IPS-18c (cell line): ENCODE measurements at regions not wholly inside any gene's neighbourhood (a gene's known extent, or its start where the extent isn't known, plus 50 kb on each side); places are given as distances from the start of the nearest gene placed in this dataset.

Experiments
- H3K4me3 ChIP-seq: 2 replicates; pipeline ENCODE4 v1.7.0; 2013; ENCODE audit warnings: low read depth, mild to moderate bottlenecking, low read length, moderate library complexity; ENCODE audit not compliant: insufficient read depth
- H3K9me3 ChIP-seq: one replicate; pipeline ENCODE4 v1.6.1; 2013; ENCODE audit warnings: mild to moderate bottlenecking, low read length, moderate library complexity; ENCODE audit not compliant: control insufficient read depth, insufficient read depth

DNA sequence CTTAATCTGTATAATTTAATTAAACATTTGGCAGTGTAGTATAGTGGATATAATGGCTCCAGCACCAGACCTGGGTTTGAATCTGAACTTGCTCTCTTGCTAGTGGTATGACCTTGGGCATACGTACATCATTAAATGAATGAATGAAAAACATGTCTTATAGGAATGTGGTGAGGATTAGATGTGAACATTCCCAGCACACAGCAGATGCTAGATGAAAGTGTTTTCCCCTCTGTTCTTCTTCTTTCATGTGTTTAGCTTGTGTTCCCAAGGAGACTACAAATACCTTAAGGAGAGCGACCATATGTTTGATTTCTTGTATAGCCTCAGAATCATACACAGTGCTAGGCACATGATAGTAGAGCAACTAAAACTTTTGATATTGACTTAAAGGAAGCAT lies 56.5 kb downstream of the CT47B1 start:
- Histone ChIP-seq H3K9me3 (no peaks in the 10 kb centered on the region), H3K4me3 (no peak overlapping the region)

DNA sequence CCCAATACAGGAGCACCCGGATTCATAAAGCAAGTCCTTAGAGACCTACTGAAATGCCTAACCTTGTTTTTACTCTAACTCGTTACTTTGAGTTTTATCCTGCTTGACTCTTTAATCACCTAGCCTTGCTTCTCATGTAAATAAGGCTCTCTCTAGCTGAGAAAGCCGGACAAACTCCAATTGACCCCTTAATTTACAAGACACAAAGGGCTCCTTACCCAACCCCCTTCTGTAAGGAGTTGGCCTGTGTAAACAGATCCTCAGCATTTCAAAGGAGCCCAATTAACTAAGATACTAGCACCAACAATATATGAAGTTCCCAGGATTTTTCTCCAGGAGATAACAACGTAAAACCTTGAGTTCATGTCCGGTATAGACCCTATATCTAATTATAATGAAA lies 61.7 kb downstream of the CT47B1 start:
- Histone ChIP-seq H3K4me3 (no peak overlapping the region), H3K9me3 (peaks cover 12% of the 10 kb centered on the region)

DNA sequence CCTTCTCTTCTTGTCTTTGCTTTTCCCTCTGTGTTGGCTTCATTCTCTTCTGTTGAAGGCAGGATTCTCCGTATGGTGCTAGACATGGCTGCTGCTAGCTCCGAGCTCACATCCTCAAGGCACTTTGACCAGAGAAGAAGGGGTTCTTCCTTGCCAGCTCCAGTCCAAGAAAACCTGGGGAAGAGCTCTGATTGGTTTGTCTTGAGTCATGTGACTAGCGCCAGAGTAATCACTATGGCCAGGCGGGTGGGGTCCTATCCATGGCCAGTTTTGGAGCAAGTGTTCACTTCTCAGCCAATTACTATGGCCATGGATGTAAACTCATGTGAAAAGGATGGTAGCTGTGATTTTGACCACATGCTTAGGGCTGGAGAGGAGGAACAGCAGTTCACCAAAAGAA lies 74.2 kb downstream of the CT47B1 start:
- H3K4me3 ChIP-seq = no peak overlapping the region
- peaks cover 5% of the 10 kb centered on the region for H3K9me3 ChIP-seq

DNA sequence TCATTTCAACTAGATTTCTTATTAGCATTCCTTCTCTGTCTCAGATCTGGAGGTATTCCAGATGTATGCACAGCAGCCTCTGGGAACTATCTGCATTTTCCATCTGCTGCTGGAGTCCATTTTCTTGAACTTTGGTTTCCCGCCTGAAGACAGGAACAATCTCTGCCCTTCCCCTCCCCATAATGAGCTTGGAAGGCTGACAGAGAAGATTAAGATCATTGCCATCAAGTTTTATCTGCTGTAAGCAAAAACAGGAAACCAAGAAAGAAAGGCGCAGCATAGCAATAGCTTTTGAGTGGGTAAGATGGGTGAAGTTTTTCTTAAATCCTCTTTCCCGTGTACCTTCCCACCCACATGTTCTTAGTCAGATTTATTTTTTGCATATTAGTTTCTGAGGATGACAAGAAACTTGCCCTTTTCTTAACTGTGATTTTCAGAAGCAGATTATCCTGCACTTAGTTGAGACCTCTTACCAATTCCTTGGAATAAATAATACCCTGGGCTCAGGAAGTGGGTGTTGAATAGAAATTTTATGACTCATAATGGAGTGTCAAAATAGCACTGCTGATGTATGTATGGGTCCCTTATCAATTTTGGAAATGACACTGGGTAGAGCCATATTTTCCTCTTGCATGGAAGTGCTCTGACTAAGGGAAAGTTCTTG lies 78.3 kb downstream of the CT47B1 start:
- Histone ChIP-seq H3K4me3 (no peak overlapping the region), H3K9me3 (peaks cover 2% of the 10 kb centered on the region)

DNA sequence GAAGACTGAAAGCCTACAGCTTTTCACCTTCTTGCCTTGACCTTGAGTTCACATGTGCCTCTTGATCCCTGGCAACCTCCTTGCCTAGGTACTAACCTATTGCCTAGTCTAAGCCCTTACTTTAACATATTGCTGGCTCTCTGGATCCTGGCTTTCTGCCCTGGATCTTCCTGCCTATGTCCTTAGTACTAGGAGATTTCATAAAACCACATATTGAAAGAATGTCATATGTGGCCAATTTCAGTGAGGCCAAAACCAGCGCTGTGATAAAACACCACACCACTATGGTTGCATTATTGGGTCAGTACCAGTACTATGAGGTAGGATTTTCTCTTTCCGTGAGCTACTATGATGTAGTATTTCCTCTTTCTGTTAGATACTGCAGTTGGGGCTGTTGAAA lies 80.4 kb downstream of the CT47B1 start:
- peaks cover 2% of the 10 kb centered on the region for H3K9me3 ChIP-seq
- H3K4me3 ChIP-seq = no peak overlapping the region

DNA sequence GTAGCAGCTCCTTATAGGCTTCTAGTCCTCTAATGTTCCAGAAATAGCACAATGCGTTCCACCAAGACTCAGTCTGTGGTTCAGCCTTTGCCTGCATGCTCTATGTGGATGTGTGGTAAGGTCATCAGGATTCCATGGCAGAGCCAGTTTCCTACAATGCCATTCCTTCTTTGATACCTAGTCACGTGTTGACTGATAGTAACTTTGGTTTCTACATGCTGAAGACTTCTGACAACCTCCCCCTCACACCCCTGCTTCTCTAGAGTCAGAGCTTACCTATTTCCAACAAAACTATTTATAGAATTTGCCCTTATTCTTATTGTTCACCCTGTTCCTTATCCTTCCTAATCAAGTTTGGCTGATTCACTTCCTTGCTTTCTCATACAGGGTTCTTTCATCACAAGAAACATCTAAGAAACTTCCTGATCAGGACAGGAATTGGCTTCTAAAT lies 81.1 kb downstream of the CT47B1 start:
- H3K9me3 ChIP-seq = peaks cover 2% of the 10 kb centered on the region
- H3K4me3 ChIP-seq = no peak overlapping the region

DNA sequence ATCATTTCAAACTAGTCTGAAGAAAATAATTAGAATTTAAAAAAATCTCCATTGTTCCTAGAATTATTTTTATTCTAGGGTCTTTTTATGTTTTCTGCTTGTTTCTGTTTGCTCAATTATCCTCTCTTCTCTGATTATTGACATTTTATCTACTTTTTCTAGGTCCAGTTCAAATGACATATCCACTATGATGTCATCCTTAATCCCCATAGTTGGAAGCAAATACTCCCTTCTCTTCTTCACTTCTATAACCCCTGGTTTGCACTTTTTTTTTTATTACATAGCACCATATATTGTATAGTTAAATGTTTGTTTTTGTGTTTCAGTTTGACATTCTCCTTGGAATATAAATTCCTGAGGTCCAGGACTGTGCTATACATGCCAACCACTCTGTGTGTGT lies 82.6 kb downstream of the CT47B1 start:
- no peak overlapping the region for H3K4me3 ChIP-seq

DNA sequence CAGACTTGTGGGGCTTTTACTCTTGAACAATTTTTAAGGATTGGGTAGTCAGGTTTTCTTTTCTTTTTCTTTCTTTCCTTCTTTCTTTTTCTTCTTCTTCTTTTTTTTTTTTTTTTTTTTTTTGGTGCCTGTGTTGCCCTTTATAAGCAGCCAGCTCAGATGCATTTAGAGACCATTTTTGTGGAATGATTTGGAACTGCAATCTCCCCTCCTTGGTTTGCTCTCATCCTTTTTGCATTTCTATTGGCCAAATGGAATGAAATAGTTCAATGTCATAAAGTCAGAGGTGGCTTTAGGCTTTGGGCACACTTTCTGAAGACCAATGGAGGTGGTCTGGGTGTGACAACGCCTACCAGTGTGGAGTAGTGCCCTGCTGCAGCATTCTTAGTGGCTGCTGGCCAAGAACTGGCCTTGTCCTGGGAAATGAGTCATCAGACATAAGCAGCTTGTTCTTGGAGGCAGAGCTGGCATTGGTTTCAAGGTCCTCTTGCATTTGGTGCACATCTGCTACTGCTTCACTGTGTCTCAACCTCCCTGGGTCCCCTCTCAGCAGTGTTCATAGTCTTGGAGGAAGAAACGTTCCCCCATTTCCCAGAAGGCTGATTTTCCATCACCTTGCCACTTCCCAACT lies 84.5 kb downstream of the CT47B1 start:
- no peak overlapping the region for H3K4me3 ChIP-seq
- peaks cover 2% of the 10 kb centered on the region for H3K9me3 ChIP-seq

More for the DNA sequence above, 82.6 kb downstream of the CT47B1 start:
- H3K9me3 ChIP-seq = no peaks in the 10 kb centered on the region

DNA sequence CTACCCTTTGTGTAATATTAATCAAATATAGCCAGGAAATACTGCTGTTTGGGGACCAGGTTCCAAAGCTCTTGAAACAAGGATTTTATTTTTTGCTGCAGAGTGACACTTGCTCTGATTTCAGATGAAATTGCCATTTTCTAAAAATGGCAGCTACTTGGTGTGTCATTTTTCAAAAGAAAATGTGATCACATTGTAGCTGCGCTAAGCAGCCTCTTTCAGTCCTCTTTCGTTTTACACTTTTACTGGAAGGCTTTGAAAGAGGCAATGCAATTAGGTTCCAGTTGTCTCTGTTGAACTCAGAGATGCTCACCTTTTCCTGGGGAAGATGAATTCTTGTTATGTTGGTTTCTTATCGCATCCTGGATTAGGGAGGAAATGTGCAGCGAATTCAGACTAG lies 85.1 kb downstream of the CT47B1 start:
- H3K9me3 ChIP-seq = peaks cover 4% of the 10 kb centered on the region
- H3K4me3 ChIP-seq = no peak overlapping the region

DNA sequence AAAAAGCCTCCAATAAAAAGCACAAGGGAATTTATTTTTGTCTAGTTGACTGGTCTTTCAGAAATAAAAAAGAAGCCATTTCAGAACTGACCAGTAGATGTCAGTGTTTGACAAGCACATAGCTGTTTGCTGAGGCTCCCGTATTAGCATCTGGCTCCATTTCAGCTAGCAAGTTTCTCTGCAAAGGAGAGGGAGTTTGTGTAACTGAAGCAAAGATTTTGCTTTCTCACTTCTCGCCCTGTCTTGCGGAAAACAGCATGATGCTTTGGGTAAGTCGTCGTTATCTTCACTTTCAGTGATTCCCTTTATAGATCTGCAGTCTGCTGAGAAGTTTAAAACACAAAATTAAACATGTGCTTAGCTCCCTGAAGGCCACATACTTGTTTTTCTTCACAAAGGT lies 85.5 kb downstream of the CT47B1 start:
- H3K4me3 ChIP-seq = no peak overlapping the region
- peaks cover 9% of the 10 kb centered on the region for H3K9me3 ChIP-seq

DNA sequence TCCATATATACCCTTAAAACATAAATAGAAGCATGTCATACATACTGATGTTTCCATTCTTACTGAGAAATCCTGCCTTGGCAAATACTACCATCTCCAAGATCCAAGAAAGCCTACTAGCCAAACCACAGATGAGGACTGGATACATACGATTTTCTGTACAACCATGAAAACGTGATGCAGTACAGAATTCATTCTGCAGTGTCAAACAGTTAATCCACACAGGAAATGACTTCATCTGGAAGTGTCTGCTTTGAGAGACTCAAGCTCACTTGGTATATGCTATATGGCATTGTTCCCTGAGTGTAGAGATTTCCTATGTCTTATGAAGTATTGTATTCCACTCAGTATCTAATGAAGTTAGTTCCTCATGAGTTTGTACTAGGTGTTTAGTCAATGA lies 94.3 kb downstream of the CT47B1 start:
- Histone ChIP-seq H3K4me3 (no peak overlapping the region), H3K9me3 (peaks cover 9% of the 10 kb centered on the region)

DNA sequence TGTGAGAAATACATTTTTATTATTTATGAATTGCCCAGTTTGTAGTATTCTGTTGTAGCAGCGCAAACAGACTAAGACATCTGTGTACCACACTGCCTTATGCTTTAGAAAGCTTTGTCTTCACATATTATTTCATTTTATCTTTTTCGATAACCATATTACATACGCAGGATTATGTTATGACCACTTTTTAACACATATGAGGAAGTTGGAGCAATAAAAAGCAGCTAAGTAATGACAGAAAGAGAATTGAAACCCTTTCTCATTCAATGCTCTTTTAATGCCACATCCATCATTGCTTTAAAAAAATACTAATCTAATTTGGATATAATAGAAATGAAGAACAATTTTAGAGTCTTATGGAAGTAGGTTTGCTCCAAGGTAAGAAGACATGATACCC lies 99.7 kb downstream of the CT47B1 start:
- peaks cover 3% of the 10 kb centered on the region for H3K9me3 ChIP-seq

DNA sequence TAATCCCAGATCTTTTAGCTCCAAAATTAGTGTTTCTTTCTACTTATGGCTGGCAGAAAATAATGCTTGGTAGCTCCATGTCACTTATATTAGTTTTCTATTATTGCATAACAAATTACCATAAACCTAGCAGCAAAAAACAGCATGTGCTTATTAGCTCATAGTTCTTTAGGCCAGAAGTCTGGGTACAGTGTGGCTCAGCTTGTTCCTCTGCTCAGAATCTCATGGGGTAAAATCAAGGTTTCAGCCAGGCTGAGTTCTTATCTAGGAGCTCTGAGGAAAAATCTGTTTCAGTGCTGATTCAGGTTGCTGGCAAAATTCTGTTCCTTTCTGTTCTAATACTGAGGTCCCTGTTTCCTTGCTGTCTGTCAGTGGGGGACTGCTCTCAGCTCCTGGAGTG lies 101.1 kb downstream of the CT47B1 start:
- no peak overlapping the region for H3K4me3 ChIP-seq
- peaks cover 3% of the 10 kb centered on the region for H3K9me3 ChIP-seq

More for the DNA sequence above, 99.7 kb downstream of the CT47B1 start:
- H3K4me3 ChIP-seq = no peak overlapping the region

DNA sequence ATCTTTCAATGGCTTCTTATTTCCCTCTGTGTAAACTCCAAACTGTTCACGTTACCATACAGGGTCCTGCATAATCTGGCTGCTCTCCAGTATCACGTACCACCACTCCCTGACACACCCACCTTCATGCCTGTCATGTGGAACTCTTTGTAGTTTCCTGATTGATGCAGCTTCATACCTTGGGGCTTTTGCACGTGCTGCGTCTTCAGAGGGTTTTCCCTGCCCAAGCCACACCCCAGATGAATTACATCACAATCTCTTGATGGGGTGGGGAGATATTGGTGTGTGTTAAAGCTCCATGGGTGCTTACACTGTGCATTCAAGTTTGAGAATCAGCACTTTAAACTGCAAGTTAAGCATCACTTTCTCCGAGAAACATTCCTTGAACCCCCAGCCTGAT lies 101.9 kb downstream of the CT47B1 start:
- peaks cover 3% of the 10 kb centered on the region for H3K9me3 ChIP-seq
- no peak overlapping the region for H3K4me3 ChIP-seq

DNA sequence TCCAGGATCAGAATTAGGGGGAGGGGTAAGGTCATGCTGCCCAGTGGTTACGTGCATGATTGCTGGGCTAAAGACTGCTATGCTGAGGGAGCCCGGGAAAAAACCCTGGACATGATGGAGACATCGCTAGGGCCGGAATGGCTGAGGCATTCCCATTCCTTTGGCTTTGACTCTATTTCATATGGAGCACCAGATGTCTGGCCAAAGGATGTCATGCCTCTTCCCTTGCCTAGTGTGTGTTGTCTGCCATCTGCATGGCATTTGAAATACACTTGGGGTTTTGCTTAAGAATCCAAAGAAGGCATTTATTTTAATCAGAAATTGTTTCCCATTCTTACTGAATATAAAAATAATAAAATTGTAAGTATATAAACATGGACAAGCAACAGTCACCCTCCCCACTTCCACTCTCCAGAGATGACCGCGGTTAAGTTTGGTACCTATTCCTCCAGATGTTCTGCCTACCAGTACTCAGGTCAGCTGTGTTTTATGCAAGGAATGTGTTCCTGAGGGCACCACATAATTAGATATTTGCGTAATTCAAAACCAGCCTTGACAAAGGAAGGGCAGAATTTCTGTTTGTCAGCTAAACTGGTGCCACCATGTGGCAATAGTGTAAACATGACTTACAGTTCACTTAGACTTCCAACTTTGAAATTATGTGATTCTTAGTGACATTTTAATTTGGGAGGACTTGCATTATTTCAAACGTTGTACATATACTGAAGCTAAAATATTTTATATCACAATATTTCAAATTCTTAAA lies 105.9 kb downstream of the CT47B1 start:
- Histone ChIP-seq H3K4me3 (no peak overlapping the region), H3K9me3 (peaks cover 7% of the 10 kb centered on the region)

DNA sequence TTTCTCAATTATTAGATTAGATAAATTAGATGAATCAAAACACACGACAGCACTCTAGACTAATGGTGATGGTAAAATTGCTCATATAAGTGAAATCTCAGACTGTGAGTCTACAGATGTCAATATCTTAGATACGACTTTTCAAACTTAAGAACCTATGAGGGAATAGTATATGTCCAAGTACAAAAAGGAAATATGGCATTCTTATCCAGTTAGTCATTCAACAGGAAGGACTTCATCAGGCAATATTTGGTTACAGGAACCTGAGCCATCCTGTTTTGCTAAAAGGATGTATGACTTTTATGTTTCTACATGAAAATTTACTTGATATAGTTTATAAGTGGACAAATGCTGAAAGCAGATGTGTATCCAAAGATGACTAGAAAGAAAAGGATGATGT lies 107.0 kb downstream of the CT47B1 start:
- no peak overlapping the region for H3K4me3 ChIP-seq
- peaks cover 7% of the 10 kb centered on the region for H3K9me3 ChIP-seq

DNA sequence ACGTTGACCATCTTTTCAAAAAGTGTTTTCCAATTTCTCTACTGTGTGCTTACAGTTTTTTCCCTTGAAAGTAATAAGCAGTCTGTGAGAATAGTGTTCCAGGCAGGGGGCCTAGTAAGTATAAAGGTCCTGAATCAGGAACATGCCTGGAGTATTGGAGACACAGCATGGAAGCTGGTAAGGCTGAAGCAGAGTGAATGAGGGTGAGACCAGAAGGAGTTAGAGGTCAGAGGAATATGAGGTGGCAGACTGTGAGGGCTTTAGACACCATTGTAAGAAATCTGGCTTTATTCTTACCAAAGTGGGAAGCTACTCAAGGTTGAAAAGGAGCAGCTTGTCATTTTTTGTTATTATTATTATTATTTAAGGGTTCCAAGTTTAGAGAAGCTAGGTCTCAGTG lies 107.4 kb downstream of the CT47B1 start:
- Histone ChIP-seq H3K4me3 (no peak overlapping the region), H3K9me3 (peaks cover 7% of the 10 kb centered on the region)

DNA sequence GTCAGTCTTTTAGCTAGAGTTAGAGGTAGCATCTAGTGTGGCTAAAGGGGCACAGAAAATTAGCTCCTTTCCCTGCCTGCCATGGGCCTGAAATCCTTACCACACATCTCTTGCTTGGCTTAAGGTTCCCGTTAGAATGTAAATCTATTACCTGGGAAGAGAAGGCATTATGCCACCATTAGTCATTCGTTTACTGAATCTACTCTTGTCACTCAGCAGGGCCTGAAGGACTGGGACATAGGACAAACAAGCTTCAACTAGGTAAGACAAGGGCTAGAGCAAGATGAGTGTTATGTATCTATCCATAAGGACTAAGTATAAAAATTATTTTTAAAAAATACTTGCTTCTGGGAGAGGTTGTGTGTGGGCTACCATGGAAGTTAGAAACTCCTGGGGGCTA lies 112.4 kb downstream of the CT47B1 start:
- Histone ChIP-seq H3K4me3 (no peak overlapping the region), H3K9me3 (peaks cover 12% of the 10 kb centered on the region)
